Renal cortical epithelial cell (primary cell): ENCODE measurements at regions not wholly inside any gene's neighbourhood (a gene's known extent, or its start where the extent isn't known, plus 50 kb on each side); places are given as distances from the start of the nearest gene placed in this dataset.
A peak's percentile ranks its signal among the peaks of the same experiment; 100 is the strongest.

Experiments
- DNase-seq: peaks from one replicate; pipeline ENCODE4 v3.0.0-alpha.2; 2011; ENCODE audit warnings: low read depth

GRCh38 chr2:47265158-47265557 is 88.8 kb upstream of the CALM2 start:
- DNase-seq, result no peak

DNA sequence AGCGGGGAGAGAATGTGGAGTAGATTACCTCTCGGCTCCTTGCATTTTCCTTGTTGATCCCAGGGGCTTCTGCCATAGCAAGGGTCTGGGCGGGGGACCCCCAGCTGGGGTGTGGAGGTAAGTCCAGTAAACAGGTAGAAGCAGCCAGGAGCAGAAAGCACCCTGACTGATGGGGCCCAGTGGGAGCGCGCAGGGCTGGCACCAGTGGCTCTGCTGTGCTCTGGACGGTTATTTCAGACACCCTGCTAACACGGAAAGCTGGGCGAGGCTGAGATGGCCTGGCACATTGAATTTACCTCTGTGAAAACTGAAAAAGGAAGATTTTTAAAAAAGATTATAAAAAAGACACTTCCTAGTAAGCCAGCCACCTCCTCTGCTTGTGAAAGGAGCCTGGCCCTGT is 88.4 kb upstream of the CALM2 start:
- DNase-seq, result no peak

DNA sequence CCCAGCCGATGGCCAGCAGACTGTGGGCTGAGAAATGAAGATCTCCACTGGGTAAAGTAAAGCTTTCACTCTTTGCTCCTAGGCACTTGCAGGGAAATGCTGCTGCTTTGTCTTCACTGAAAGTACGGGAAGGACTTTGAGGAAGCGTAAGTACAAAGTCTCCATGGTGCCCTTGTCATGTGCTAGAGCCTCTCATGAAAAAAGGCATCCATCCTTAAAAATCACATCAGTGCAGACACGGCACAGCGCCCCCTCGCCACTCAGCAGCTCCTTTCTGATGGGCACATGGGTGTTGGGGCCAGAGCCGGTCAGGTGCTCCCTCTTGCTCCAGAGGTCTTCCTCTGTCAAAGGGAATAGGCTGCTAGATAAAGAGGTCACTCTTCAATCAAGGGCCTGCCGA is 87.8 kb upstream of the CALM2 start:
- DNase-seq, result no peak

- DNase-seq, result no peak
Measured at GRCh38 chr2:47262657-47263056, 86.3 kb upstream of the CALM2 start.

DNA sequence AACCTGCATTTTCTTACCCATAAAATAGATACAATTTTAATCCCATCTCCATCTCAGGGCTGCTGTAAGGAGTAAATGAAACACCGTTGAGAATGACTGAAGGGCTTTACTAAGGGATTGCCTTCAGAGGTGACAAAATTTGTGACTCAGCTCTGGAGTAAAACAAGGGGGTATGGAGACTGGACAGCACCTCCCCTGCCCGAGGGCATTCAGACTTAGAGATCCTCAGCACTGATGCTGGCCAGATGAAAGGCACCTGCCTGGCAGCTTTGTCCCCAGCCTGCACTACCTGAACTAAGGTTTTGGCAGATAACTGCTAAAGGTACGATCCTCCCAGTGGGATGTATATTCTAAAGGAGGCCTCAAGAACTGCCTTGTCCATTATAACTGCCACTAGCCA is 84.7 kb upstream of the CALM2 start:
- no peak for DNase-seq

DNA sequence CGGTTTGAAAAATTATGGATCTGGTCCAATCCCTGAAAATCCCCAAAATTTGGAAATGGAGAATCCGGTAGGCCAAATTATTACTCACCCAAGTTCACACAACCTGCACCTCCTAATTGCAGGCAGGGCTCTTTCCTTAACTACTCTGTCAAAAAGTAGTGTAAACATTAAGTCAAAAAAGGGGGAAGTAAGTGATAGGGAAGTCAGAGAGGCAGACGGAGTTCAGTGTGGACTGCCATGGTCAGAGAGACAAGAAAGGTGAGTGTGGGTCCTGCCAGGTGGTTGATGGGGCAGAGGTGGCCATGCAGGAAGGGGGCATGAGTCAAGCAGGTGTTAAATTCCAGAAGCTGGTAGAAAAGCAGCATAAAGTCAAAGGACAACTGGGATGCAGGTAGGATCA is 83.5 kb upstream of the CALM2 start:
- DNase-seq, result no peak

- no peak for DNase-seq
Measured at GRCh38 chr2:47257946-47258348, 81.6 kb upstream of the CALM2 start.

GRCh38 chr2:47256416-47257087 is 80.2 kb upstream of the CALM2 start:
- DNase-seq, result no peak

DNA sequence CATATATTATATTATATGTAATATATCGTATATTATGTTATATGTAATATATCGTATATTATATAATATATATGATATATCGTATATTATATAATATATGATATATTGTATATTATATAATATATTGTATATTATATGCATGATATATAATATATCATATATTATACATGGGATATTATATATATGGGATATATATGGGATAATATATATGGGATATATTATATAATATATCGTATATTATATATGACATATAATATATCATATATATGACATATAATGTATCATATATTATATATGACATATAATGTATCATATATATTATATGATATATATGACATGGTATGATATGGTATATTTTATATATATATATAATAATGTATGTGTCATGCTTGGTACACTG is 79.5 kb upstream of the CALM2 start:
- DNase-seq, result no peak

- DNase-seq, result no peak
Measured at GRCh38 chr2:47254464-47254863, 78.2 kb upstream of the CALM2 start.

- peak; percentile 43 for DNase-seq
Measured at GRCh38 chr2:47253447-47253846, 77.1 kb upstream of the CALM2 start.

- DNase-seq, result peak; percentile 43
Measured at GRCh38 chr2:47251404-47251675, 75.0 kb upstream of the CALM2 start.

DNA sequence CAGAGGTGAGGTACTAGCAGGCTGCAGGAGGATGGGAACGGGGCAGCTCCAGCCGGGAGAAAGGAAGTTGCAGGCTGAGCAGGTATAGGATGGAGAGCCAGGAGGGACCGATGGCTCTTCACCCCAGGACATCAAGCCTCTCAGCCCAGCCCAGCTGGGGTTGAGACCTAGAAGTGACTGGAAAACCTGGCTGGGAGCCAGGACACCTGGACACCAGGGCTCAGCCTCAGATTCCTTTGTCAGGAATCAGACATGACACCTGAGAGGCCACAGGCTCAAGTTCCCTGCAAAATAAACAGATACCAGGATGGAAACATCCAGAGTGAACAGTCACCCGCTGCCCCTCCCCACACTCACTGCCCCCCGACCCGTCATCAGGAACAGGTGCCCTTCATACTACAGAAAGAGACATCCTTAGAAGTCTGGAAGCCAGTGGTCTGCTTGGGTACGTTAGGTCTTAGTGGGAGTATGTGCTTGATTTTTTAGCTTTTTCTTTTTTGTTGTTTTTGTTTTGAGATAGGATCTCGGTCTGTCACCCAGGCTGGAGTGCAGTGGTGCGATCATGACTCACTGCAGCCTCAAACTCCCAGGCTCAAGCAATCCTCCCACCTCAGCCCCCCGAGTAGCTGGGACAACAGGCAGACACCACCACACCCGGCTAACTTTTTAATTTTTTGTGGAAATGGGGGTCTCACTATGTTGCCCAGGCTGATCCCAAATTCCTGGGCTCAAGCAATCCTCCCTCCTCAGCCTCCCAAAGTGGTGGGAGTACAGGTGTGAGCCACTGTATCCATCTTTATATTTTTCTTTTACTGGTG is 74.5 kb upstream of the CALM2 start:
- DNase-seq, result no peak

- DNase-seq, result no peak
Measured at GRCh38 chr2:47249931-47250330, 73.6 kb upstream of the CALM2 start.

DNA sequence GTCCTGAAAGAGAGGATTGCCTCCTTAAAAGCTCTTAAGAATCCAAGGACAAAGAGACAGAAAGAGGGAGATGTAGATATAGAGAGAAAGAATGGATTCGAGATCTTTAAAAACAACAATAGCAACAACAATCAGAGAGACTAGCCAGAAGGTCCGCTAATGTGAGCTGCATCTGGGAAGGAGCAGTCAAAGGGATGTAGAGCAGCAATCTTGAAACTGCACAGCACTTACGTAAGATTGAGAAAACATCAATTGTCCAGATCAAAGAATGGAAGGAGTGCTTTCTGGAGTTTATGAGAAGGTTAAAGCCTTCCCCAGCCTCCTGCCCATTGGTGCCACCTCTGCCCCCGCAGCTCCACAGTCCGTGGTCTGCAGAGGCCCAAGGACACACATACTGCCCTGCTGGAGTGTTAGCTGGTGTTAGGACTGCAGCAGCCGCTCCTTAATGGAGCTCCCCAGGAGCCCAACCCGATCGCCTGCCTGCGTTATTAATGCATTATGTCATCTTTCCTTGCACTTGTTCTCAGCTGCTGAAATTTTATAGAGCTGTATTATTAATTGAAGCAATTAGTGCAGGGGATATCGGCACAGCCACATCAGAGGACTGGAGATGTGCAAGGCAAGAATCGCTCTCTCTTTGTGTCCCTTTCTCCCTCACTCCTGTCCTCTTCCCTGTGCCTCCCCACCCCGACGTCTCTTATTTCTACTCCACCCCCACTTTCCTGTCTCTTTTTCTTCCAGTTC is 73.0 kb upstream of the CALM2 start:
- no peak for DNase-seq

DNA sequence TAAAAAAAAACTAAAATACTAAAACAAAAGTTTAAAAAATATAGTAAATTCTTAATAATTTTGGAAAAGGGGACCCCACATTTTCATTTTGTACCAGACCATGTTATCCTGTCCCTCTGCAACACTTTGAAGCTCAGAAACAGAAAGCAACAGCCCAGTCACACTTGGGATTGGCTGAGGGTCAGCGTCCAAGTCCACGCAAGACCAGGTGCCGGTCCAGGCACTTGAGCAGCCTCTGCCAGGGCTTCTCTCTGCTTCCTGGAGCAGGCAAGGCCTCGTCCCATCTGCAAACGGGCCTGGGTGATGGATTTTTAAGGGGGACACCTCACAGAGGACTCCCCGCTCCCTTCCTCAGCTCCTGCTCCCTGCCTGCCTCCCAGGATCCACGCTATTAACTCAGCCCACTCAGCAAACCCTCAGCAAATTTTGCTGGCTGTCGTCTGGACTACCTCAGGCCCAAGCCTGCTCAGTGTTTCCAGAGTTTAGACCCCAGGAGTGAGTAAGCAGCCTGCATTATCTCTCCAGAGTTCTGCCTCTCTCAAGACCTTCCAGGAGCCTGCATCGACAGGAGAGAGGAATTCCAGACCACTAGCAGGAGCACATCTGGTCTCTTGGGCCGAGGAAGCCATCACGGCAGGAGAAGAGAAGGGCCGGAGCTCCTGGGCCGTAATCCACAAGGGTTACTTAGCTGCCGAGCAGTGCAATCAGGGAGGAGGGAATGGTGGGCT is 67.4 kb upstream of the CALM2 start:
- DNase-seq, result no peak

GRCh38 chr2:47241715-47242114 is 65.4 kb upstream of the CALM2 start:
- no peak for DNase-seq

GRCh38 chr2:47239119-47239969 is 63.0 kb upstream of the CALM2 start:
- no peak for DNase-seq

DNA sequence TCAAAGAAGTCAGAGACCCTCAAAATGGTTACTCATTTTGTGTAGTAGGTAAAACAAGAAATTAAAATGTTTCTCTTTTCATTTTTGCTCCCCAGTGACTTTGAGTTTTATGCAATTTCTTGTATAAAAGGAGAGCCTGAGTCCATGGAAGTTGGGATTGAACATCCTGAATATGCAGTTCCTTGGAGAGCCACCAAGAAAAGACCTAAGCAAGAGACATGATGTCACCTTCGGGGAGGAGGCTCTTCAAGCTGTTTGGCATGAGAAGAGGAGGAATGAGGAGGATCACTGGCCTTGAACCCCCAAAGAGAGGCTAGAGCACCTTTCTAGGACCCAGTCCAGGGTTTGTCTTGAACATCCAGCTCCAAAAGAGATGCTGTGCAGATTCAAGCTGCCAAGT is 62.3 kb upstream of the CALM2 start:
- DNase-seq, result no peak

- DNase-seq, result no peak
Measured at GRCh38 chr2:47237375-47238334, 61.3 kb upstream of the CALM2 start.
